ENCODE measurements at regions not wholly inside any gene's neighbourhood (a gene's known extent, or its start where the extent isn't known, plus 50 kb on each side); places are given as distances from the start of the nearest gene placed in this dataset.

- peaks cover 32% of the 10 kb centered on the region for H3K4me1 Mint-ChIP-seq (ENCODE audit: low read depth)
- no peak for DNase-seq (ENCODE audit: low spot score)
- TF ChIP-seq CTCF (IDR thresholded peaks at IDR 0.05): no peak
- H3K27ac Mint-ChIP-seq (ENCODE audit: unreplicated experiment): peak overlapping the region; percentile 43
- no peak overlapping the region for H3K4me3 Mint-ChIP-seq (ENCODE audit: unreplicated experiment)
- H3K27me3 Mint-ChIP-seq (ENCODE audit: low read depth): no peaks in the 10 kb centered on the region
- H3K36me3 Mint-ChIP-seq (ENCODE audit: low read depth): no peaks in the 10 kb centered on the region
- H3K9me3 Mint-ChIP-seq (ENCODE audit: low read depth): no peaks in the 10 kb centered on the region
Measured at GRCh38 chr6:100119261-100119660, 125.2 kb upstream of the MCHR2 start.

DNA sequence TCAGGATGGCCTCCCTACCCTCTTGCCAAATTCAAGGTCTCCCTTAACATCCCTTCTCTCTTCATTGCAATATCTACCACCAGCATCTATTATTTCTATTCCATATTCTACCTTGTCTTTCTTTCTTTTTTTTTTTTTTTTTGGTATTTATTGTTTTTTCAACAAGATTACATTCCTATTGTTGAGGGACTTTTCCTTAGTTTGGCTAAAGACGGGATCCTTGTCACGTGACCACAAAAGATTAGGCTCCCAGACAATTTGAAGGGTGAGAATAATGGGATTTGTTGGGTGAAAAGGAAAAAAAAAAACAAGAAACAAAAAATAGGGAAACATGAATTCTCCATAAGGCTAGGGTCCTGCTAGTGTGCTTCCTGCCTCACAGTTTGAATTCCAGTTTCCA lies 124.3 kb upstream of the MCHR2 start:
- Mint-ChIP-seq H3K4me3 (ENCODE audit: unreplicated experiment) (no peak overlapping the region), H3K9me3 (ENCODE audit: low read depth) (no peaks in the 10 kb centered on the region)

GRCh38 chr6:100117680-100118079 lies 123.7 kb upstream of the MCHR2 start:
- Mint-ChIP-seq H3K36me3 (ENCODE audit: low read depth) (no peaks in the 10 kb centered on the region), H3K9me3 (ENCODE audit: low read depth) (no peaks in the 10 kb centered on the region), H3K27ac (ENCODE audit: unreplicated experiment) (no peak overlapping the region), H3K4me3 (ENCODE audit: unreplicated experiment) (no peak overlapping the region), H3K27me3 (ENCODE audit: low read depth) (no peaks in the 10 kb centered on the region), H3K4me1 (ENCODE audit: low read depth) (peaks cover 36% of the 10 kb centered on the region)
- DNase-seq (ENCODE audit: low spot score): no peak
- TF ChIP-seq CTCF (IDR thresholded peaks at IDR 0.05): no peak

More for the DNA sequence above, 124.3 kb upstream of the MCHR2 start:
- H3K36me3 Mint-ChIP-seq (ENCODE audit: low read depth): no peaks in the 10 kb centered on the region
- no peak for TF ChIP-seq CTCF (IDR thresholded peaks at IDR 0.05)
- no peak for DNase-seq (ENCODE audit: low spot score)
- H3K4me1 Mint-ChIP-seq (ENCODE audit: low read depth): peaks cover 32% of the 10 kb centered on the region
- H3K27me3 Mint-ChIP-seq (ENCODE audit: low read depth): no peaks in the 10 kb centered on the region
- no peak overlapping the region for H3K27ac Mint-ChIP-seq (ENCODE audit: unreplicated experiment)

GRCh38 chr6:100116411-100117194 lies 122.6 kb upstream of the MCHR2 start:
- no peak overlapping the region for H3K4me3 Mint-ChIP-seq (ENCODE audit: unreplicated experiment)
- peaks cover 30% of the 10 kb centered on the region for H3K4me1 Mint-ChIP-seq (ENCODE audit: low read depth)
- H3K36me3 Mint-ChIP-seq (ENCODE audit: low read depth): no peaks in the 10 kb centered on the region
- peak; percentile 99 for TF ChIP-seq CTCF (IDR thresholded peaks at IDR 0.05)
- H3K27ac Mint-ChIP-seq (ENCODE audit: unreplicated experiment): no peak overlapping the region
- DNase-seq (ENCODE audit: low spot score): no peak
- H3K9me3 Mint-ChIP-seq (ENCODE audit: low read depth): no peaks in the 10 kb centered on the region
- H3K27me3 Mint-ChIP-seq (ENCODE audit: low read depth): no peaks in the 10 kb centered on the region

DNA sequence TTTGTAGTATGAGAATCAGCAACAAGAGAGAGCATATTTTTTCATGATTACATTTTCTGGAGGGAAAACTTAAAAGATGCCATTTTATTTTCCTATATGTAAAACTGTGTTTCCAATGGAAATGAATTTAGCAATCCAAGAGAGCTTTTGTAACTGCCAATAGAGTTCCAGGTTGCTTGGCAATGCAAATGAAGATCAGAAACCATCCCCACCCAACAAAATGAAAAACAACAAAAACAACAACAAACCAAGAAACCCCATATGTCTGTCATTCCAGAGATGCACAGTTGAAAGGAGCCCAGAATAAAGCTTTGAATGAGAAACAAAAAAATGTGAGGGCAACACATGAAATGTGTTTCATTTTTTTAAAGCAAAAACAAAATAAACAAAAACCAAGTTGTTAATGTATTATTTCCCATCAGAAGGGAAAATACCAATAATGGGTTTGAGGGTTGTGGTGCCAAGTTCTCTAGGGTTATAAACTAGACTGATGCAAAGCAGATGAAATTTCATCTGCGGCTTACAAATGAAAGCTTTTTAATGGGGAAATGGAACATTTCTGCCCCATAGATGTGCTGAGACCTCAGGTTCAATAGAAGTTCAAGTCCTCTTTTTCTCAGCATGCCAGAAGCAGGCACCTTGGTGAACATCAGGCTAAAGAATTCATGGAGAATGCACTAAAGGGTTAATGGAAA lies 121.5 kb upstream of the MCHR2 start:
- Mint-ChIP-seq H3K27me3 (ENCODE audit: low read depth) (no peaks in the 10 kb centered on the region), H3K9me3 (ENCODE audit: low read depth) (no peaks in the 10 kb centered on the region), H3K27ac (ENCODE audit: unreplicated experiment) (no peak overlapping the region), H3K36me3 (ENCODE audit: low read depth) (no peaks in the 10 kb centered on the region), H3K4me3 (ENCODE audit: unreplicated experiment) (no peak overlapping the region), H3K4me1 (ENCODE audit: low read depth) (peaks cover 30% of the 10 kb centered on the region)
- DNase-seq (ENCODE audit: low spot score): no peak
- no peak for TF ChIP-seq CTCF (IDR thresholded peaks at IDR 0.05)
